HG02852 (cell line): ENCODE measurements at regions not wholly inside any gene's neighbourhood (a gene's known extent, or its start where the extent isn't known, plus 50 kb on each side); places are given as distances from the start of the nearest gene placed in this dataset.
"Not testable (repeated sequence)": the region's sequence is repeated elsewhere in the genome, so short reads cannot be mapped to it uniquely, and the experiment has no call there.

ENCODE experiments used
- ATAC-seq: cut with Tn5 transposase; IDR thresholded peaks from one replicate; pipeline ENCODE4 v1.9.1; 2021; ENCODE audit warnings: mild to moderate bottlenecking, moderate library complexity; ENCODE audit not compliant: unreplicated experiment

GRCh38 chrX:42832764-42833549, 55.0 kb upstream of the PPP1R2C start:
- no peak for ATAC-seq

GRCh38 chrX:42833550-42833940, 55.6 kb upstream of the PPP1R2C start:
- not testable (repeated sequence) for ATAC-seq

- ATAC-seq: peak; percentile 54
Measured at GRCh38 chrX:42837101-42837726, 59.3 kb upstream of the PPP1R2C start.

- ATAC-seq: peak; percentile 84
Measured at GRCh38 chrX:42837747-42838146, 59.8 kb upstream of the PPP1R2C start.

GRCh38 chrX:42839632-42840031, 61.7 kb upstream of the PPP1R2C start:
- ATAC-seq: no peak

- ATAC-seq: no peak
Measured at GRCh38 chrX:42846741-42847140, 68.8 kb upstream of the PPP1R2C start.

GRCh38 chrX:42855259-42855658, 77.3 kb upstream of the PPP1R2C start:
- no peak for ATAC-seq

- no peak for ATAC-seq
Measured at GRCh38 chrX:42857766-42858165, 79.8 kb upstream of the PPP1R2C start.

GRCh38 chrX:42869011-42869410, 91.0 kb upstream of the PPP1R2C start:
- ATAC-seq: no peak

- peak; percentile 90 for ATAC-seq
Measured at GRCh38 chrX:42869659-42870476, 91.9 kb upstream of the PPP1R2C start.

- no peak for ATAC-seq
Measured at GRCh38 chrX:42886519-42886918, 108.6 kb upstream of the PPP1R2C start.

GRCh38 chrX:42900947-42901346, 123.0 kb upstream of the PPP1R2C start:
- ATAC-seq: no peak

- ATAC-seq: no peak
Measured at GRCh38 chrX:42902513-42902912, 124.5 kb upstream of the PPP1R2C start.

GRCh38 chrX:42920752-42921151, 142.8 kb upstream of the PPP1R2C start:
- no peak for ATAC-seq

GRCh38 chrX:42930071-42930470, 152.1 kb upstream of the PPP1R2C start:
- ATAC-seq: no peak

GRCh38 chrX:42930951-42931350, 153.0 kb upstream of the PPP1R2C start:
- ATAC-seq: no peak

GRCh38 chrX:42933187-42933586, 155.2 kb upstream of the PPP1R2C start:
- no peak for ATAC-seq

- peak; percentile 96 for ATAC-seq
Measured at GRCh38 chrX:42934020-42934726, 156.2 kb upstream of the PPP1R2C start.

- no peak for ATAC-seq
Measured at GRCh38 chrX:42941671-42942070, 163.7 kb upstream of the PPP1R2C start.

GRCh38 chrX:42943051-42943974, 165.3 kb upstream of the PPP1R2C start:
- ATAC-seq: peak; percentile 66
